IMR-90 (cell line): ENCODE measurements at regions not wholly inside any gene's neighbourhood (a gene's known extent, or its start where the extent isn't known, plus 50 kb on each side); places are given as distances from the start of the nearest gene placed in this dataset.

ENCODE experiments used
- ATAC-seq: fragments of 200-7000 bp; cut with Tn5 transposase; 2 replicates; pipeline ENCODE4 v1.9.1; 2020; ENCODE audit warnings: low read depth, mild to moderate bottlenecking, moderate library complexity
- BruUV-seq: library from RNA; stranded (reverse); fragments of 400-500 nt; replicated peaks from 2 replicates; lab custom pipeline; 2021; lab: Mats Ljungman, UMichigan
- CTCF ChIA-PET: fragments of 300-600 bp; formaldehyde crosslinking; extraction: SDS; loops from one replicate; lab custom pipeline; 2021; ENCODE audit warnings: antibody characterized with exemption; lab: Yijun Ruan, JAX
- POLR2A ChIA-PET: fragments of 300-600 bp; sonication (Branson Sonifier 250); formaldehyde crosslinking; loops from one replicate; lab custom pipeline; 2022; ENCODE audit warnings: antibody characterized with exemption; ENCODE audit not compliant: unreplicated experiment; lab: Charles Lee
- DNase-seq: peaks from one replicate; pipeline ENCODE4 v3.0.0; 2013
- H2AFZ ChIP-seq: replicated peaks from 2 replicates; pipeline ENCODE3; 2013; ENCODE audit warnings: low read length, mild to moderate bottlenecking; ENCODE audit not compliant: poor library complexity
- H2AK5ac ChIP-seq: 2 replicates; pipeline ENCODE4 v1.6.1; 2013; ENCODE audit warnings: low read depth, low read length, inconsistent platforms
- H2AK9ac ChIP-seq: replicated peaks from 2 replicates; pipeline ENCODE3; 2013; ENCODE audit warnings: mild to moderate bottlenecking, low read depth, low read length, moderate library complexity; ENCODE audit not compliant: poor library complexity
- H2BK120ac ChIP-seq: 2 replicates; pipeline ENCODE4 v1.6.1; 2013; ENCODE audit warnings: low read depth, low read length, inconsistent platforms
- H2BK15ac ChIP-seq: 3 replicates; pipeline ENCODE4 v1.6.1; 2013; ENCODE audit warnings: low read depth, low read length, inconsistent platforms
- H2BK20ac ChIP-seq: 2 replicates; pipeline ENCODE4 v1.6.1; 2013; ENCODE audit warnings: low read depth, mild to moderate bottlenecking, inconsistent platforms, low read length, moderate library complexity
- H2BK5ac ChIP-seq: 2 replicates; pipeline ENCODE4 v1.6.1; 2013; ENCODE audit warnings: mild to moderate bottlenecking, low read depth, low read length, inconsistent platforms; ENCODE audit not compliant: poor library complexity, severe bottlenecking
- H3K14ac ChIP-seq: replicated peaks from 2 replicates; pipeline ENCODE4 v1.6.1; 2013; ENCODE audit warnings: low read depth, low read length, inconsistent platforms
- H3K18ac ChIP-seq: 2 replicates; pipeline ENCODE4 v1.6.1; 2013; ENCODE audit warnings: low read depth, low read length, control low read depth
- H3K23ac ChIP-seq: 2 replicates; pipeline ENCODE4 v1.6.1; 2013; ENCODE audit warnings: low read depth, low read length, inconsistent platforms
- H3K27ac ChIP-seq: 2 replicates; pipeline ENCODE4 v1.5.1; 2013; ENCODE audit warnings: mild to moderate bottlenecking, control low read depth, low read length; ENCODE audit not compliant: insufficient read depth
- H3K27me3 ChIP-seq: 2 replicates; pipeline ENCODE4 v1.6.1; 2013; ENCODE audit warnings: low read length; ENCODE audit not compliant: control insufficient read depth, insufficient read depth
- H3K36me3 ChIP-seq: 2 replicates; pipeline ENCODE4 v1.6.1; 2013; ENCODE audit warnings: low read length, mixed read lengths; ENCODE audit not compliant: control insufficient read depth, insufficient read depth
- H3K4ac ChIP-seq: 2 replicates; pipeline ENCODE4 v1.6.1; 2013; ENCODE audit warnings: low read depth, low read length, inconsistent platforms
- H3K4me1 ChIP-seq: 2 replicates; pipeline ENCODE4 v1.6.1; 2013; ENCODE audit warnings: low read length, mixed read lengths; ENCODE audit not compliant: control insufficient read depth, insufficient read depth
- H3K4me2 ChIP-seq: 2 replicates; pipeline ENCODE4 v1.6.1; 2013; ENCODE audit warnings: low read depth, mild to moderate bottlenecking, control low read depth, low read length, moderate library complexity
- H3K4me3 ChIP-seq: 2 replicates; pipeline ENCODE4 v1.5.1; 2013; ENCODE audit warnings: low read depth, mild to moderate bottlenecking, control low read depth, low read length, moderate library complexity; ENCODE audit not compliant: insufficient read depth
- H3K56ac ChIP-seq: 2 replicates; pipeline ENCODE4 v1.6.1; 2013; ENCODE audit warnings: low read length, inconsistent platforms; ENCODE audit not compliant: insufficient read depth; ENCODE audit errors: extremely low read depth
- H3K79me1 ChIP-seq, 2 experiments: 2 replicates each; pipeline ENCODE4 v1.6.1; 2013; ENCODE audit warnings: low read length in 2 of 2, inconsistent platforms in 1 of 2, low read depth in 1 of 2
- H3K9ac ChIP-seq: 2 replicates; pipeline ENCODE4 v1.6.1; 2013; ENCODE audit warnings: low read depth, low read length, control low read depth
- H3K9me1 ChIP-seq: 2 replicates; pipeline ENCODE4 v1.6.1; 2013; ENCODE audit warnings: low read length, inconsistent platforms; ENCODE audit not compliant: insufficient read depth
- H3K9me3 ChIP-seq: 2 replicates; pipeline ENCODE4 v1.6.1; 2013; ENCODE audit warnings: low read length; ENCODE audit not compliant: control insufficient read depth, insufficient read depth
- H4K20me1 ChIP-seq: 2 replicates; pipeline ENCODE4 v1.6.1; 2013; ENCODE audit warnings: low read length, inconsistent platforms; ENCODE audit not compliant: insufficient read depth
- H4K5ac ChIP-seq: 2 replicates; pipeline ENCODE4 v1.6.1; 2013; ENCODE audit warnings: mild to moderate bottlenecking, low read depth, low read length, control low read depth
- H4K8ac ChIP-seq, 2 experiments: 2 replicates each; pipeline ENCODE4 v1.6.1; 2013; ENCODE audit warnings: low read depth in 2 of 2, low read length in 2 of 2, control low read depth in 1 of 2, inconsistent platforms in 1 of 2
- H4K91ac ChIP-seq: 2 replicates; pipeline ENCODE4 v1.6.1; 2013; ENCODE audit warnings: low read depth, low read length, inconsistent platforms; ENCODE audit not compliant: insufficient read depth
- CTCF ChIP-seq: conservative IDR thresholded peaks from 2 replicates; pipeline ENCODE4 v1.5.1; 2012; ENCODE audit warnings: mild to moderate bottlenecking, low read depth, low read length, improper control_type of control experiment
- NFE2L2 ChIP-seq: fragments of 150-350 bp; IDR thresholded peaks from 2 replicates; pipeline ENCODE4 v1.6.1; 2016; ENCODE audit warnings: low read depth, mild to moderate bottlenecking, low read length
- dilution Hi-C: fragments of 300-500 bp; cut with HindIII; formaldehyde crosslinking; loops from one replicate; pipeline ENCODE4 v1.14.3; 2018; ENCODE audit warnings: low sequenced_read_pairs; ENCODE audit not compliant: unreplicated experiment
- in situ Hi-C: fragments of 300-500 bp; cut with MboI; formaldehyde crosslinking; loops from 3 replicates; pipeline ENCODE4 v1.14.3; 2019; ENCODE audit warnings: low sequenced_read_pairs, inconsistent platforms, mixed read lengths
- intact Hi-C: fragments of 100-400 bp; cut with micrococcal nuclease; formaldehyde crosslinking; loops from 2 replicates; pipeline ENCODE4 v1.10.0; 2022

GRCh38 chr18:30234755-30235154 is 807.8 kb downstream of the DSC3 start:
- in situ Hi-C loops (no loop called here), dilution Hi-C loops (no loop called here), intact Hi-C loops (no loop called here)
- Histone ChIP-seq H3K14ac (no peak overlapping the region), H3K4me3 (no peak overlapping the region), H2AK9ac (no peak overlapping the region), H3K56ac (no peak overlapping the region), H2BK20ac (no peak overlapping the region), H3K4ac (no peak overlapping the region), H3K18ac (no peak overlapping the region), H3K36me3 (no peaks in the 10 kb centered on the region), H3K79me1 (no peaks in the 10 kb centered on the region), H3K4me2 (no peak overlapping the region), H4K20me1 (no peaks in the 10 kb centered on the region), H4K91ac (no peak overlapping the region), H3K9me3 (0 out of 2 replicates have a peak, but pooled peaks cover 2% of the 10 kb centered on the region), H3K4me1 (no peaks in the 10 kb centered on the region), H2AFZ (no peak overlapping the region), H2AK5ac (no peak overlapping the region), H4K8ac (no peak overlapping the region), H2BK15ac (no peak overlapping the region), H3K9me1 (no peaks in the 10 kb centered on the region), H2BK5ac (no peak overlapping the region), H3K27ac (no peak overlapping the region), H3K27me3 (no peaks in the 10 kb centered on the region), H2BK120ac (no peak overlapping the region), H3K9ac (no peak overlapping the region), H3K23ac (no peak overlapping the region), H4K5ac (no peak overlapping the region)
- DNase-seq (no peak), ATAC-seq (no peak)
- TF ChIP-seq NFE2L2 = peak; percentile 56; the same call in 1 of the 2 replicates
- no peak for TF ChIP-seq CTCF
- ChIA-PET CTCF (no interaction called here), POLR2A (no interaction called here)
- BruUV-seq = no TSS peak
